OCI-LY3 (cell line): ENCODE measurements at regions not wholly inside any gene's neighbourhood (a gene's known extent, or its start where the extent isn't known, plus 50 kb on each side); places are given as distances from the start of the nearest gene placed in this dataset.

Experiments used
- EZH2phosphoT487 ChIP-seq: fragments of 200-600 bp; shearing (Covaris generic); IDR thresholded peaks from 2 replicates; pipeline ENCODE4 v1.6.1; 2018; ENCODE audit warnings: antibody characterized with exemption, mixed run types, low read depth
- TF ChIP-seq, protein P1 (sequence below): fragments of 200-600, 300-600 bp; sonication (generic); IDR thresholded peaks from 2 replicates; pipeline ENCODE4 v1.5.1; 2014; ENCODE audit warnings: antibody characterized with exemption, low read length, low read depth

DNA sequence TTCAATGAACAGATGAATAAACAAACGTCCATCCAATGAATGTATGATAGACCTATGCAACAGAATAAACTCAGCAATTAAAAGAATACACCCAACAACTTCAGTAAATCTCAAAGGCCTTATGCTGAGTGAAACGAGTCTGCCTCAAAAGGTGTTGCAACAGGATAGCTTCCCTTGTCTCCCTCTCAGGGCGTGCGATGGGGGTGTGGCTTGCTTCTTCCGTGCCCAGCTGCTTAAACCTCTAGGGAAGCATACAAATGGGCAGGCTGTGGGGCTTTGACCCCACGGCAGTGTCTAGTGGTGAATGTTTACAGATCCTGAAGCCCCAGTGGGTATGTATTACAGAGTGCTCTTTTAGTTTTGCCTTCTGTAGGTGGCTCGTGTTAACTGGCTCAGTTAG lies 87.0 kb upstream of the CCL21 start:
- TF ChIP-seq, protein P1, sequence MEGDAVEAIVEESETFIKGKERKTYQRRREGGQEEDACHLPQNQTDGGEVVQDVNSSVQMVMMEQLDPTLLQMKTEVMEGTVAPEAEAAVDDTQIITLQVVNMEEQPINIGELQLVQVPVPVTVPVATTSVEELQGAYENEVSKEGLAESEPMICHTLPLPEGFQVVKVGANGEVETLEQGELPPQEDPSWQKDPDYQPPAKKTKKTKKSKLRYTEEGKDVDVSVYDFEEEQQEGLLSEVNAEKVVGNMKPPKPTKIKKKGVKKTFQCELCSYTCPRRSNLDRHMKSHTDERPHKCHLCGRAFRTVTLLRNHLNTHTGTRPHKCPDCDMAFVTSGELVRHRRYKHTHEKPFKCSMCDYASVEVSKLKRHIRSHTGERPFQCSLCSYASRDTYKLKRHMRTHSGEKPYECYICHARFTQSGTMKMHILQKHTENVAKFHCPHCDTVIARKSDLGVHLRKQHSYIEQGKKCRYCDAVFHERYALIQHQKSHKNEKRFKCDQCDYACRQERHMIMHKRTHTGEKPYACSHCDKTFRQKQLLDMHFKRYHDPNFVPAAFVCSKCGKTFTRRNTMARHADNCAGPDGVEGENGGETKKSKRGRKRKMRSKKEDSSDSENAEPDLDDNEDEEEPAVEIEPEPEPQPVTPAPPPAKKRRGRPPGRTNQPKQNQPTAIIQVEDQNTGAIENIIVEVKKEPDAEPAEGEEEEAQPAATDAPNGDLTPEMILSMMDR: no peak
- TF ChIP-seq EZH2phosphoT487: no peak
